Liver (tissue), 8 donors: ENCODE measurements at regions not wholly inside any gene's neighbourhood (a gene's known extent, or its start where the extent isn't known, plus 50 kb on each side); places are given as distances from the start of the nearest gene placed in this dataset.

ENCODE experiments used
- DNase-seq: peaks from one replicate; pipeline ENCODE4 v3.0.0-alpha.2; 2017; ENCODE audit warnings: low spot score
- H3K27ac ChIP-seq, 2 donors: one replicate each; pipeline ENCODE4 v1.7.0; 2013; ENCODE audit warnings: inconsistent platforms in 2 of 2, low read length in 2 of 2, control low read depth in 1 of 2, low read depth in 1 of 2, mild to moderate bottlenecking in 1 of 2
- H3K27me3 ChIP-seq, 4 donors: one replicate each; pipeline versions ENCODE4 v1.6.1 to v1.7.0; 2013; ENCODE audit warnings: low read length in 3 of 4, inconsistent platforms in 1 of 4, mild to moderate bottlenecking in 1 of 4, moderate library complexity in 1 of 4; ENCODE audit not compliant: control insufficient read depth in 4 of 4, insufficient read depth in 4 of 4
- H3K36me3 ChIP-seq, 4 donors: one replicate each; pipeline versions ENCODE4 v1.6.1 to v1.7.0; 2013; ENCODE audit warnings: low read length in 3 of 4, mild to moderate bottlenecking in 3 of 4, low read depth in 1 of 4, moderate library complexity in 1 of 4; ENCODE audit not compliant: control insufficient read depth in 4 of 4, insufficient read depth in 3 of 4
- H3K4me1 ChIP-seq, 4 donors: one replicate each; pipeline versions ENCODE4 v1.6.1 to v1.7.0; 2013; ENCODE audit warnings: low read length in 3 of 4, mild to moderate bottlenecking in 3 of 4, moderate library complexity in 1 of 4; ENCODE audit not compliant: control insufficient read depth in 4 of 4, insufficient read depth in 4 of 4
- H3K4me3 ChIP-seq, 3 donors: one replicate each; pipeline versions ENCODE4 v1.6.1 to v1.7.0; 2013; ENCODE audit warnings: low read length in 3 of 3, control low read depth in 1 of 3, low read depth in 1 of 3, mild to moderate bottlenecking in 1 of 3
- H3K9ac ChIP-seq, 2 donors: one replicate each; pipeline ENCODE4 v1.7.0; 2013; ENCODE audit warnings: low read length in 2 of 2, mild to moderate bottlenecking in 2 of 2, moderate library complexity in 2 of 2, control low read depth in 1 of 2, low read depth in 1 of 2
- H3K9me3 ChIP-seq, 4 donors: one replicate each; pipeline versions ENCODE4 v1.6.1 to v1.7.0; 2013; ENCODE audit warnings: low read length in 3 of 4; ENCODE audit not compliant: control insufficient read depth in 4 of 4
- CTCF ChIP-seq: fragments of 150-350 bp; IDR thresholded peaks from 2 replicates; pipeline ENCODE4 v1.5.1; 2017; ENCODE audit warnings: improper control_type of control experiment, low read depth, low read length; ENCODE audit not compliant: missing input control
- EGR1 ChIP-seq, 2 donors: IDR thresholded peaks; 2 replicates each; pipeline ENCODE4 v1.6.1; 2016 to 2018; ENCODE audit warnings: antibody characterized with exemption in 2 of 2, low read depth in 2 of 2
- GABPA ChIP-seq, 2 donors: IDR thresholded peaks in 1 of 2; conservative IDR thresholded peaks in 1 of 2; 2 replicates each; pipeline ENCODE4 v1.6.1; 2016; ENCODE audit warnings: antibody characterized with exemption in 2 of 2, mild to moderate bottlenecking in 1 of 2, moderate library complexity in 1 of 2
- HNF4A ChIP-seq, 2 donors: conservative IDR thresholded peaks; 2 replicates each; pipeline ENCODE4 v1.6.1; 2016; ENCODE audit warnings: antibody characterized with exemption in 2 of 2, mild to moderate bottlenecking in 2 of 2
- HNF4G ChIP-seq: IDR thresholded peaks from 2 replicates; pipeline ENCODE4 v1.6.1; 2016; ENCODE audit warnings: antibody characterized with exemption
- NR2F2 ChIP-seq: IDR thresholded peaks from 2 replicates; pipeline ENCODE4 v1.6.1; 2016; ENCODE audit warnings: antibody characterized with exemption
- RAD21 ChIP-seq, 2 donors: IDR thresholded peaks; 2 replicates each; pipeline ENCODE4 v1.6.1; 2016; ENCODE audit warnings: antibody characterized with exemption in 2 of 2, mild to moderate bottlenecking in 2 of 2
- RXRA ChIP-seq, 2 donors: IDR thresholded peaks; 2 replicates each; pipeline ENCODE4 v1.6.1; 2017 to 2018; ENCODE audit warnings: antibody characterized with exemption in 2 of 2, mild to moderate bottlenecking in 1 of 2
- SP1 ChIP-seq: IDR thresholded peaks from 2 replicates; pipeline ENCODE4 v1.6.1; 2018; ENCODE audit warnings: antibody characterized with exemption, mild to moderate bottlenecking
- TAF1 ChIP-seq: conservative IDR thresholded peaks from 2 replicates; pipeline ENCODE4 v1.6.1; 2016; ENCODE audit warnings: antibody characterized with exemption, mild to moderate bottlenecking
- YY1 ChIP-seq: IDR thresholded peaks from 2 replicates; pipeline ENCODE4 v1.6.1; 2016; ENCODE audit warnings: antibody characterized with exemption, mild to moderate bottlenecking
- ZBTB33 ChIP-seq: IDR thresholded peaks from 2 replicates; pipeline ENCODE4 v1.6.1; 2016; ENCODE audit warnings: antibody characterized with exemption
- WGBS: extraction: QIAGEN DNeasy Blood & Tissue Kit; methylation state at CpG from one replicate; pipeline ENCODE4 v1.1.7; 2013; 5-methylcytosine and 5-hydroxymethylcytosine counted together
- TF ChIP-seq, protein P1 (sequence below): IDR thresholded peaks from 2 replicates; pipeline ENCODE4 v1.6.1; 2016; ENCODE audit warnings: antibody characterized with exemption
- TF ChIP-seq, protein P2 (sequence below): IDR thresholded peaks from 2 replicates; pipeline ENCODE4 v1.6.1; 2016; ENCODE audit warnings: antibody characterized with exemption
- TF ChIP-seq, protein P3 (sequence below): IDR thresholded peaks from 2 replicates; pipeline ENCODE4 v1.6.1; 2016; ENCODE audit warnings: antibody characterized with exemption, mild to moderate bottlenecking
- donor health status: healthy.
- donor health status: healthy.
- donor health status: healthy.
- donor health status: healthy.
- donor health status: healthy.

GRCh38 chr2:22329211-22330154 lies 1055.5 kb upstream of the KLHL29 start:
- Histone ChIP-seq H3K27ac (no peak overlapping the region), H3K9me3 (peaks cover 0 to 2% (median 0%) of the 10 kb centered on the region in 4 donors), H3K4me1 (no peaks in the 10 kb centered on the region), H3K9ac (no peak overlapping the region), H3K4me3 (no peak overlapping the region), H3K27me3 (no peaks in the 10 kb centered on the region), H3K36me3 (no peaks in the 10 kb centered on the region)
- WGBS: 83% methylated on average over 10 of the region's 10 CpGs
- DNase-seq: no peak
- TF ChIP-seq GABPA (IDR thresholded peaks at IDR 0.05 in 1 of 2, conservative IDR thresholded peaks at IDR 0.05 in 1 of 2) (no peak), SP1 (no peak), HNF4G (no peak), HNF4A (conservative IDR thresholded peaks at IDR 0.05) (no peak)
- TF ChIP-seq, protein P1, sequence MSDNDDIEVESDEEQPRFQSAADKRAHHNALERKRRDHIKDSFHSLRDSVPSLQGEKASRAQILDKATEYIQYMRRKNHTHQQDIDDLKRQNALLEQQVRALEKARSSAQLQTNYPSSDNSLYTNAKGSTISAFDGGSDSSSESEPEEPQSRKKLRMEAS: no peak
- TF ChIP-seq, protein P2, sequence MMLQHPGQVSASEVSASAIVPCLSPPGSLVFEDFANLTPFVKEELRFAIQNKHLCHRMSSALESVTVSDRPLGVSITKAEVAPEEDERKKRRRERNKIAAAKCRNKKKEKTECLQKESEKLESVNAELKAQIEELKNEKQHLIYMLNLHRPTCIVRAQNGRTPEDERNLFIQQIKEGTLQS: no peak

GRCh38 chr2:22336414-22336813 lies 1048.6 kb upstream of the KLHL29 start:
- no peak for DNase-seq
- no peak overlapping the region for H3K4me3 ChIP-seq
- H3K27ac ChIP-seq: no peak overlapping the region
- H3K9me3 ChIP-seq: no peaks in the 10 kb centered on the region
- no peak overlapping the region for H3K9ac ChIP-seq
- 84% methylated on average over 2 of the region's 2 CpGs for WGBS
- H3K27me3 ChIP-seq: no peaks in the 10 kb centered on the region
- H3K36me3 ChIP-seq: no peaks in the 10 kb centered on the region
- no peaks in the 10 kb centered on the region for H3K4me1 ChIP-seq
- TF ChIP-seq GABPA (IDR thresholded peaks at IDR 0.05 in 1 of 2, conservative IDR thresholded peaks at IDR 0.05 in 1 of 2): no peak
- no peak for TF ChIP-seq TAF1
- TF ChIP-seq EGR1 (IDR thresholded peaks at IDR 0.05; ENCODE audit: low read depth in 2 of 2): no peak
- no peak for TF ChIP-seq RXRA (IDR thresholded peaks at IDR 0.05)
- TF ChIP-seq RAD21 (IDR thresholded peaks at IDR 0.05): no peak
- no peak for TF ChIP-seq HNF4G
- no peak for TF ChIP-seq CTCF
- no peak for TF ChIP-seq HNF4A (conservative IDR thresholded peaks at IDR 0.05)
- TF ChIP-seq ZBTB33: no peak
- no peak for TF ChIP-seq NR2F2
- no peak for TF ChIP-seq YY1
- TF ChIP-seq, protein P3, sequence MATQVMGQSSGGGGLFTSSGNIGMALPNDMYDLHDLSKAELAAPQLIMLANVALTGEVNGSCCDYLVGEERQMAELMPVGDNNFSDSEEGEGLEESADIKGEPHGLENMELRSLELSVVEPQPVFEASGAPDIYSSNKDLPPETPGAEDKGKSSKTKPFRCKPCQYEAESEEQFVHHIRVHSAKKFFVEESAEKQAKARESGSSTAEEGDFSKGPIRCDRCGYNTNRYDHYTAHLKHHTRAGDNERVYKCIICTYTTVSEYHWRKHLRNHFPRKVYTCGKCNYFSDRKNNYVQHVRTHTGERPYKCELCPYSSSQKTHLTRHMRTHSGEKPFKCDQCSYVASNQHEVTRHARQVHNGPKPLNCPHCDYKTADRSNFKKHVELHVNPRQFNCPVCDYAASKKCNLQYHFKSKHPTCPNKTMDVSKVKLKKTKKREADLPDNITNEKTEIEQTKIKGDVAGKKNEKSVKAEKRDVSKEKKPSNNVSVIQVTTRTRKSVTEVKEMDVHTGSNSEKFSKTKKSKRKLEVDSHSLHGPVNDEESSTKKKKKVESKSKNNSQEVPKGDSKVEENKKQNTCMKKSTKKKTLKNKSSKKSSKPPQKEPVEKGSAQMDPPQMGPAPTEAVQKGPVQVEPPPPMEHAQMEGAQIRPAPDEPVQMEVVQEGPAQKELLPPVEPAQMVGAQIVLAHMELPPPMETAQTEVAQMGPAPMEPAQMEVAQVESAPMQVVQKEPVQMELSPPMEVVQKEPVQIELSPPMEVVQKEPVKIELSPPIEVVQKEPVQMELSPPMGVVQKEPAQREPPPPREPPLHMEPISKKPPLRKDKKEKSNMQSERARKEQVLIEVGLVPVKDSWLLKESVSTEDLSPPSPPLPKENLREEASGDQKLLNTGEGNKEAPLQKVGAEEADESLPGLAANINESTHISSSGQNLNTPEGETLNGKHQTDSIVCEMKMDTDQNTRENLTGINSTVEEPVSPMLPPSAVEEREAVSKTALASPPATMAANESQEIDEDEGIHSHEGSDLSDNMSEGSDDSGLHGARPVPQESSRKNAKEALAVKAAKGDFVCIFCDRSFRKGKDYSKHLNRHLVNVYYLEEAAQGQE: no peak
